Right lobe of liver (tissue), 4 donors: ENCODE measurements at regions not wholly inside any gene's neighbourhood (a gene's known extent, or its start where the extent isn't known, plus 50 kb on each side); places are given as distances from the start of the nearest gene placed in this dataset.

Source experiments
- CTCF ChIP-seq, 4 donors: fragments of 200-600 bp in 3 of 4; fragments of 450-650 bp in 1 of 4; IDR thresholded peaks; one replicate each; pipeline versions ENCODE4 v1.5.1 to v1.8.0; 2016 to 2022; ENCODE audit warnings: antibody characterized with exemption in 4 of 4, mild to moderate bottlenecking in 2 of 4
- POLR2A ChIP-seq: fragments of 450-650 bp; IDR thresholded peaks from one replicate; pipeline ENCODE4 v1.6.1; 2017; ENCODE audit warnings: antibody characterized with exemption, mild to moderate bottlenecking
- donor health status: DM: no; HTN: no; CAD: no.
- donor health status: DM: no; HTN: no; CAD: no.
- donor health status: DM: no; HTN: yes; CAD: no.

- TF ChIP-seq CTCF (IDR thresholded peaks at IDR 0.05) (no peak), POLR2A (no peak)
These were observed 66.1 kb downstream of the KIF4B start for GRCh38 chr5:155079698-155080097.
